ENCODE measurements at regions not wholly inside any gene's neighbourhood (a gene's known extent, or its start where the extent isn't known, plus 50 kb on each side); places are given as distances from the start of the nearest gene placed in this dataset.

- no peaks in the 10 kb centered on the region for H3K9me3 ChIP-seq (ENCODE audit: control insufficient read depth in 1 of 2, insufficient read depth in 1 of 2, low read depth in 1 of 2, low read length in 2 of 2)
- no peaks in the 10 kb centered on the region; the same call in 1 of the 2 replicates for H3K9me2 ChIP-seq (ENCODE audit: insufficient read depth)
- H3K27me3 ChIP-seq (ENCODE audit: insufficient read depth, low read length): no peaks in the 10 kb centered on the region
- no peak overlapping the region for H2AFZ ChIP-seq (ENCODE audit: low read depth, low read length, poor library complexity, severe bottlenecking)
- BruUV-seq (replicated peaks): no TSS peak
- intact Hi-C loops (cut with micrococcal nuclease): no loop called here
- ChIA-PET CTCF (no interaction called here), POLR2A (no interaction called here), RAD21 (ENCODE audit: low non-redundant PET in 1 of 2, low total read pairs in 2 of 2, uncharacterized antibody in 2 of 2, unreplicated experiment in 2 of 2) (no interaction called here)
- H3K4me2 ChIP-seq (ENCODE audit: low read length): no peak overlapping the region
- no peaks in the 10 kb centered on the region for H3K4me1 ChIP-seq (ENCODE audit: control insufficient read depth in 1 of 2, insufficient read depth in 2 of 2, low read length in 2 of 2)
- H3K36me3 ChIP-seq (ENCODE audit: control insufficient read depth in 1 of 2, insufficient read depth in 2 of 2, low read length in 2 of 2): no peaks in the 10 kb centered on the region
- H3K79me2 ChIP-seq (ENCODE audit: insufficient read depth, low read length): no peaks in the 10 kb centered on the region
- H4K20me1 ChIP-seq (ENCODE audit: insufficient read depth): no peaks in the 10 kb centered on the region
- TF ChIP-seq JUND (IDR thresholded peaks at IDR 0.05) (no peak), POLR2AphosphoS5 (IDR thresholded peaks at IDR 0.05; ENCODE audit: low read depth, low read length) (no peak), TCF7L2 (IDR thresholded peaks at IDR 0.05; ENCODE audit: borderline replicate concordance, extremely low read depth, insufficient read depth, insufficient read length) (no peak), CTCF (IDR thresholded peaks at IDR 0.05 in 2 of 3, conservative IDR thresholded peaks at IDR 0.05 in 1 of 3; ENCODE audit: borderline replicate concordance in 1 of 3, insufficient read depth in 1 of 3, low read depth in 2 of 3, low read length in 2 of 3) (no peak), POLR2A (IDR thresholded peaks at IDR 0.05; ENCODE audit: borderline replicate concordance, extremely low read depth, insufficient read depth, insufficient read length) (no peak), FOSL1 (IDR thresholded peaks at IDR 0.05; ENCODE audit: low read depth) (no peak), ZNF274 (IDR thresholded peaks at IDR 0.05; ENCODE audit: low read depth, low read length) (no peak), ELF1 (IDR thresholded peaks at IDR 0.05; ENCODE audit: borderline replicate concordance, low read depth) (no peak)
- no peak overlapping the region for H3K9ac ChIP-seq (ENCODE audit: low read length)
- DNase-seq (ENCODE audit: low read depth, low spot score) (no peak), ATAC-seq (no peak)
- no peak overlapping the region for H3K4me3 ChIP-seq (replicated peaks in 1 of 2; ENCODE audit: low read depth in 1 of 2, low read length in 2 of 2)
- no peak overlapping the region for H3K27ac ChIP-seq (ENCODE audit: low read depth, low read length)
These were observed 206.1 kb upstream of the NPSR1 start for GRCh38 chr7:34451923-34452322.

GRCh38 chr7:34452363-34452762 is 205.7 kb upstream of the NPSR1 start:
- Histone ChIP-seq H4K20me1 (ENCODE audit: insufficient read depth) (no peaks in the 10 kb centered on the region), H3K36me3 (ENCODE audit: control insufficient read depth in 1 of 2, insufficient read depth in 2 of 2, low read length in 2 of 2) (no peaks in the 10 kb centered on the region), H3K9me2 (ENCODE audit: insufficient read depth) (no peaks in the 10 kb centered on the region; the same call in 1 of the 2 replicates), H3K27ac (ENCODE audit: low read depth, low read length) (no peak overlapping the region), H3K9ac (ENCODE audit: low read length) (no peak overlapping the region), H3K4me3 (replicated peaks in 1 of 2; ENCODE audit: low read depth in 1 of 2, low read length in 2 of 2) (no peak overlapping the region), H2AFZ (ENCODE audit: low read depth, low read length, poor library complexity, severe bottlenecking) (no peak overlapping the region), H3K4me1 (ENCODE audit: control insufficient read depth in 1 of 2, insufficient read depth in 2 of 2, low read length in 2 of 2) (no peaks in the 10 kb centered on the region), H3K79me2 (ENCODE audit: insufficient read depth, low read length) (no peaks in the 10 kb centered on the region), H3K9me3 (ENCODE audit: control insufficient read depth in 1 of 2, insufficient read depth in 1 of 2, low read depth in 1 of 2, low read length in 2 of 2) (no peaks in the 10 kb centered on the region), H3K27me3 (ENCODE audit: insufficient read depth, low read length) (no peaks in the 10 kb centered on the region), H3K4me2 (ENCODE audit: low read length) (no peak overlapping the region)
- no TSS peak for BruUV-seq (replicated peaks)
- ChIA-PET CTCF (no interaction called here), RAD21 (ENCODE audit: low non-redundant PET in 1 of 2, low total read pairs in 2 of 2, uncharacterized antibody in 2 of 2, unreplicated experiment in 2 of 2) (no interaction called here), POLR2A (no interaction called here)
- no peak for ATAC-seq
- intact Hi-C loops (cut with micrococcal nuclease): no loop called here
- DNase-seq (ENCODE audit: low read depth, low spot score): no peak
- TF ChIP-seq YY1 (IDR thresholded peaks at IDR 0.05; ENCODE audit: extremely low read depth, insufficient replicate concordance, low read depth, low read length): no peak
- no peak for TF ChIP-seq ZNF274 (IDR thresholded peaks at IDR 0.05; ENCODE audit: low read depth, low read length)
- no peak for TF ChIP-seq SP1 (IDR thresholded peaks at IDR 0.05; ENCODE audit: low read depth)
- TF ChIP-seq SIN3A (IDR thresholded peaks at IDR 0.05; ENCODE audit: low read depth): no peak
- TF ChIP-seq REST (IDR thresholded peaks at IDR 0.05; ENCODE audit: low read depth): no peak
- no peak for TF ChIP-seq POLR2A (IDR thresholded peaks at IDR 0.05; ENCODE audit: borderline replicate concordance, extremely low read depth, insufficient read depth, insufficient read length)
- no peak for TF ChIP-seq EZH2 (IDR thresholded peaks at IDR 0.05)
- no peak for TF ChIP-seq CBX3 (IDR thresholded peaks at IDR 0.05; ENCODE audit: low read depth)
- no peak for TF ChIP-seq RAD21 (IDR thresholded peaks at IDR 0.05; ENCODE audit: low read depth)
- no peak for TF ChIP-seq JUND (IDR thresholded peaks at IDR 0.05)
- TF ChIP-seq EZH2phosphoT487 (IDR thresholded peaks at IDR 0.05; ENCODE audit: borderline replicate concordance): no peak
